Gastrocnemius medialis (tissue), 4 donors: ENCODE measurements at regions not wholly inside any gene's neighbourhood (a gene's known extent, or its start where the extent isn't known, plus 50 kb on each side); places are given as distances from the start of the nearest gene placed in this dataset.
A peak's percentile ranks its signal among the peaks of the same experiment; 100 is the strongest.

Experiments
- ATAC-seq, 2 donors: fragments of 150-250 bp; one replicate each; pipeline ENCODE4 v1.9.1; 2016
- DNase-seq, 2 donors: peaks; one replicate each; pipeline ENCODE4 v3.0.0-alpha.2; 2019
- H3K27ac ChIP-seq, 4 donors: fragments of 200-600 bp; sonication (generic); 1 replicate in 1 of 4; 2 replicates in 3 of 4; pipeline ENCODE4 v1.5.1; 2016 to 2018; ENCODE audit warnings: mild to moderate bottlenecking in 2 of 4, moderate library complexity in 1 of 4
- H3K27me3 ChIP-seq, 3 donors: fragments of 200-600 bp; sonication (generic) in 2 of 3; 1 replicate in 1 of 3; 2 replicates in 2 of 3; pipeline versions ENCODE4 v1.5.1 to v1.6.0; 2016 to 2019; ENCODE audit warnings: mild to moderate bottlenecking in 1 of 3, moderate library complexity in 1 of 3
- H3K36me3 ChIP-seq, 2 donors: fragments of 200-600 bp; sonication (generic) in 1 of 2; one replicate each; pipeline ENCODE4 v1.5.1; 2017 to 2018
- H3K4me1 ChIP-seq, 2 donors: fragments of 200-600 bp; sonication (generic) in 1 of 2; one replicate each; pipeline ENCODE4 v1.5.1; 2016 to 2017; ENCODE audit warnings: mild to moderate bottlenecking in 2 of 2
- H3K4me3 ChIP-seq, 4 donors: fragments of 200-600 bp; sonication (generic) in 3 of 4; 1 replicate in 1 of 4; 2 replicates in 3 of 4; pipeline ENCODE4 v1.5.1; 2016 to 2019; ENCODE audit warnings: mild to moderate bottlenecking in 2 of 4
- H3K9me3 ChIP-seq, 3 donors: fragments of 200-600 bp; sonication (generic) in 2 of 3; 1 replicate in 1 of 3; 2 replicates in 2 of 3; pipeline ENCODE4 v1.5.1; 2016 to 2019
- POLR2A ChIP-seq, 2 donors: fragments of 450-650 bp; IDR thresholded peaks; one replicate each; pipeline ENCODE4 v1.6.1; 2017; ENCODE audit warnings: antibody characterized with exemption in 2 of 2, mild to moderate bottlenecking in 2 of 2, moderate library complexity in 2 of 2
- in situ Hi-C, 4 donors: fragments of 200-750 bp; cut with MboI; loops; one replicate each; pipeline versions ENCODE4 v1.15.0 to v1.8.0; 2017; ENCODE audit warnings: low sequenced_read_pairs in 4 of 4
- intact Hi-C: fragments of 100-400 bp; cut with DNase I; formaldehyde crosslinking; loops from one replicate; pipeline ENCODE4 v1.15.1; 2023; ENCODE audit warnings: low total_unique reads
- TF ChIP-seq, protein P1 (sequence below), 5 experiments: fragments of 450-650 bp in 3 of 5; fragments of 200-600 bp in 2 of 5; sonication (generic) in 2 of 5; IDR thresholded peaks in 4 of 5; conservative IDR thresholded peaks in 1 of 5; 1 replicate in 4 of 5; 2 replicates in 1 of 5; pipeline ENCODE4 v1.5.1; 2016 to 2019; ENCODE audit warnings: antibody characterized with exemption in 5 of 5, mild to moderate bottlenecking in 3 of 5, moderate library complexity in 3 of 5

DNA sequence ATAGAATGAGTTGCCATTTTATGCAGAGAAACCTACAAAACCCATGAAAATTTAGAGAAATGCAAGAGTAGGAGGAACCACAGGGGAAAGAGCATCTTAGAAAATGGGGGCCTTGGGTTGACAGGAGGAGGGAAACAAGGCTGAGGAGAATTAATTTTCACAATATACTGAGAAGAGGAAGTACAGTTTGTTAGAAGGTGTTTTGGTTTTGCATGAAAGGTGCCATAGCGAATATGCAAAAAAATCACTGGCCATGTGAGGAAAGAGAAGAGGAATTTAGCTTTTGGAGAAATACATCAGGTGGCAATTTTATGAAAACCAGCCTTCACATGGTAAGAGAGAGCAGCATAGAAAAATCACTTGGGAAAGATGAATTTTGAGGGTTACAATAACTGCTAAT is 413.9 kb upstream of the C2CD4B start:
- H3K27ac ChIP-seq, result no peak overlapping the region
- no peak for TF ChIP-seq POLR2A (IDR thresholded peaks at IDR 0.05)
- TF ChIP-seq, protein P1, sequence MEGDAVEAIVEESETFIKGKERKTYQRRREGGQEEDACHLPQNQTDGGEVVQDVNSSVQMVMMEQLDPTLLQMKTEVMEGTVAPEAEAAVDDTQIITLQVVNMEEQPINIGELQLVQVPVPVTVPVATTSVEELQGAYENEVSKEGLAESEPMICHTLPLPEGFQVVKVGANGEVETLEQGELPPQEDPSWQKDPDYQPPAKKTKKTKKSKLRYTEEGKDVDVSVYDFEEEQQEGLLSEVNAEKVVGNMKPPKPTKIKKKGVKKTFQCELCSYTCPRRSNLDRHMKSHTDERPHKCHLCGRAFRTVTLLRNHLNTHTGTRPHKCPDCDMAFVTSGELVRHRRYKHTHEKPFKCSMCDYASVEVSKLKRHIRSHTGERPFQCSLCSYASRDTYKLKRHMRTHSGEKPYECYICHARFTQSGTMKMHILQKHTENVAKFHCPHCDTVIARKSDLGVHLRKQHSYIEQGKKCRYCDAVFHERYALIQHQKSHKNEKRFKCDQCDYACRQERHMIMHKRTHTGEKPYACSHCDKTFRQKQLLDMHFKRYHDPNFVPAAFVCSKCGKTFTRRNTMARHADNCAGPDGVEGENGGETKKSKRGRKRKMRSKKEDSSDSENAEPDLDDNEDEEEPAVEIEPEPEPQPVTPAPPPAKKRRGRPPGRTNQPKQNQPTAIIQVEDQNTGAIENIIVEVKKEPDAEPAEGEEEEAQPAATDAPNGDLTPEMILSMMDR (IDR thresholded peaks at IDR 0.05 in 4 of 5, conservative IDR thresholded peaks at IDR 0.05 in 1 of 5), result no peak
- intact Hi-C loops, result no loop called here
- in situ Hi-C loops, result no loop called here
- no peak for ATAC-seq
- no peak overlapping the region for H3K4me3 ChIP-seq
- H3K4me1 ChIP-seq, result peaks cover 11 to 12% of the 10 kb centered on the region in 2 donors
- H3K27me3 ChIP-seq, result no peaks in the 10 kb centered on the region
- DNase-seq, result no peak
- H3K36me3 ChIP-seq, result no peaks in the 10 kb centered on the region
- no peaks in the 10 kb centered on the region for H3K9me3 ChIP-seq

DNA sequence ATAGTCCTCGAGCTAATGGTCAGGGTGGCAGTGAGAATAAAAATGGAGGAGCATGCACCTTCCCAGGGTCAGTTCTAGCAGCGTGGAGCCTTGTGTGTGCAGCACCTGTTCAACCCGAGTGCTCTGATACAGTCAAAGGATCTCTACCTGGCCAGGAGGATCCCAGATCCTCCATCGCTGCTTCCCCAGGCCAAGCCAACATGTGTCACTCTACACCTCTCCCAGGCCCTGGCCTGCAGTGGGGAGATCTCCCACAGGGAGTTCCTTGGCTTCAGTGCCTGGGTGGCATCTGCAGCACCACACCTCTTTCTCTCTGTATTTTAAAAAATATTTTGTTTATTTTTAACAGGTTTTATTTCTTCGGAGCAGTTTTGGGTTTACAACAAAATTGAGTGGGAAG is 414.8 kb upstream of the C2CD4B start:
- no peak overlapping the region for H3K27ac ChIP-seq
- H3K4me1 ChIP-seq, result peaks cover 11 to 12% of the 10 kb centered on the region in 2 donors
- intact Hi-C loops (no loop called here), in situ Hi-C loops (no loop called here)
- no peaks in the 10 kb centered on the region for H3K9me3 ChIP-seq
- no peaks in the 10 kb centered on the region for H3K27me3 ChIP-seq
- no peak for TF ChIP-seq POLR2A (IDR thresholded peaks at IDR 0.05)
- TF ChIP-seq, protein P1 (IDR thresholded peaks at IDR 0.05 in 4 of 5, conservative IDR thresholded peaks at IDR 0.05 in 1 of 5), result no peak
- H3K36me3 ChIP-seq, result no peaks in the 10 kb centered on the region
- no peak for ATAC-seq
- no peak for DNase-seq
- H3K4me3 ChIP-seq, result no peak overlapping the region

DNA sequence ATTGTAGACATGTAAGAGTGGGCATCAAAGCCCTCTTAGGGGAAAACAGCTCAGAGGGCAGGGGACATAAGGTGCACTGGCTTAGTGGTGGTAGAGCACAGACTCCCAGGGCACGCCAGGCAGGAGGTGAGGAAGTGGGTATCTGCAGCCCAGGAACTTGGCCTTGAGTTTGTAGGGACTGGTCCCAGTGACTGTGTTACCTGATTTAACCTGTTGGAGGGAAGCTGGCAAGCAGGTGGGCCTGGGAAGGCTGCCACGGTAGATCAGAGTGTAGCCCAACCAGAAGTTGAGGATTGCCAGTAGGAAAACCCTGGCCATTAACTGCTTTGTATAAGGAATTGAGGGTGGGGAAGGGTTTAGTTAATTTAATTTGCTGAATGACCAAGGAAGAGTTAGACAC is 417.5 kb upstream of the C2CD4B start:
- DNase-seq (no peak), ATAC-seq (no peak)
- Histone ChIP-seq H3K27ac (no peak overlapping the region), H3K36me3 (no peaks in the 10 kb centered on the region), H3K4me3 (no peak overlapping the region), H3K27me3 (no peaks in the 10 kb centered on the region), H3K9me3 (no peaks in the 10 kb centered on the region), H3K4me1 (peaks cover 12 to 14% of the 10 kb centered on the region in 2 donors)
- intact Hi-C loops, result no loop called here
- in situ Hi-C loops, result no loop called here
- TF ChIP-seq, protein P1 (IDR thresholded peaks at IDR 0.05 in 4 of 5, conservative IDR thresholded peaks at IDR 0.05 in 1 of 5), result no peak
- TF ChIP-seq POLR2A (IDR thresholded peaks at IDR 0.05), result no peak

- TF ChIP-seq, protein P1 (IDR thresholded peaks at IDR 0.05 in 4 of 5, conservative IDR thresholded peaks at IDR 0.05 in 1 of 5), result no peak
- TF ChIP-seq POLR2A (IDR thresholded peaks at IDR 0.05), result no peak
- Histone ChIP-seq H3K27me3 (no peaks in the 10 kb centered on the region), H3K27ac (peak overlapping the region; percentile 26 to 66 (median 54)), H3K4me3 (no peak overlapping the region), H3K36me3 (no peaks in the 10 kb centered on the region), H3K9me3 (no peaks in the 10 kb centered on the region), H3K4me1 (peaks cover 12 to 16% of the 10 kb centered on the region in 2 donors)
- intact Hi-C loops, result no loop called here
- ATAC-seq (peak; percentile 79 to 84), DNase-seq (peak in 1 of 2 donors; percentile 29)
- in situ Hi-C loops, result no loop called here
Measured at GRCh38 chr15:62584301-62585235, 419.5 kb upstream of the C2CD4B start.
